DND-41 (cell line): ENCODE measurements at regions not wholly inside any gene's neighbourhood (a gene's known extent, or its start where the extent isn't known, plus 50 kb on each side); places are given as distances from the start of the nearest gene placed in this dataset.

Experiments
- CTCF ChIP-seq: IDR thresholded peaks from 2 replicates; pipeline ENCODE4 v1.5.1; 2012; ENCODE audit warnings: borderline replicate concordance, low read length, moderate library complexity, mild to moderate bottlenecking; ENCODE audit not compliant: poor library complexity, severe bottlenecking; ENCODE audit errors: extremely low read depth
- EZH2 ChIP-seq: IDR thresholded peaks from 3 replicates; pipeline ENCODE4 v1.6.1; 2012; ENCODE audit warnings: borderline replicate concordance, low read depth, mild to moderate bottlenecking, moderate library complexity, low read length, inconsistent platforms; ENCODE audit not compliant: severe bottlenecking

- no peak for TF ChIP-seq EZH2
- TF ChIP-seq CTCF, result no peak
Measured at GRCh38 chr9:107227774-107228173, 55.3 kb upstream of the RAD23B start.
